Right hindlimb (tissue), 1 donor: ENCODE measurements at regions not wholly inside any gene's neighbourhood (a gene's known extent, or its start where the extent isn't known, plus 50 kb on each side); places are given as distances from the start of the nearest gene placed in this dataset.
"Not testable (repeated sequence)": the region's sequence is repeated elsewhere in the genome, so short reads cannot be mapped to it uniquely, and the experiment has no call there.

ENCODE experiments used
- DNase-seq: peaks from one replicate; pipeline ENCODE4 v3.0.0-alpha.2; 2018

DNA sequence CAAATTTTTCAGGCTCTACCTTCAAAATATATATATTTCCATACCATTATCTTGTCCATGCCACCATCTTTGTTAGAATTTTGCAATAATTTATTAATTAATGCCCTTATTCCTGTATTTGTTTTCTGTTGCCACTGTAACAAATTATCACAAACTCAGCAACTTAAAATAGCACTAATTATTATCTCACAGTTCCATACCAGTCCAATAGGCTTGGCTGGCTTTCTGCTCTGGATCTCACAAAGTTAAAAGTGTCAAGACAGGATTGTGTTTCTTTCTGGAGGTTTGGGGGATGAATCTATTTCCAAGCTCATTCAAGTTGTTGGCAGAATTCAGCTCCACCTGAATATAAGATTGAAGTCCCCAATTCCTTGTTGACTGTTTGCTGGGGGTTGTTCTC, 58.6 kb upstream of the SLC38A4 start:
- no peak for DNase-seq

DNA sequence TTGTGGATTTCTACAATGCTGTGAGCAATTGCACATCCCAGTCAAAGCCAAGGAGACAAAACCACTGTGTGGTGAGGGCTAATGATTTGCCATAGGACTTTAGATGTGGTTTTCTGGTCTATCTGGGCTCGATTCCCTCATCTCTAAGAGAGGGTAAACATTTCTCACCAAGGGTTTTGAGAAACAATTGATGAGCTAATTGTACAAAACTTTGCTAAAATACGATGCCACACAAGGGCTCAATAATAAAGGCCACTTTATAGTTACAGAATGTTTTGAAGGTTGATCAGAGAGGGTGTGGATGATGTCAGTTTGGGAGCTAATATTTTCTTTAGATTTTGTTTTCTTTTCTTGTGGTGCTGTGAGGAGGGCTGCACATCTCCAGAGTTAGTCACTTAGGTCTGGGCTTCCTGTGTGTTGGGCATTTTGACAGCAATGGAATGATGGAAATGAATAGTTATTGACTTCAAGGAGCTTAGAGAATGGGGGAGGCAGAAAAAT, 60.8 kb upstream of the SLC38A4 start:
- no peak for DNase-seq

GRCh38 chr12:46887870-46888269, 62.1 kb upstream of the SLC38A4 start:
- DNase-seq, result no peak

- no peak for DNase-seq
These were observed 62.8 kb upstream of the SLC38A4 start for GRCh38 chr12:46888568-46888967.

DNA sequence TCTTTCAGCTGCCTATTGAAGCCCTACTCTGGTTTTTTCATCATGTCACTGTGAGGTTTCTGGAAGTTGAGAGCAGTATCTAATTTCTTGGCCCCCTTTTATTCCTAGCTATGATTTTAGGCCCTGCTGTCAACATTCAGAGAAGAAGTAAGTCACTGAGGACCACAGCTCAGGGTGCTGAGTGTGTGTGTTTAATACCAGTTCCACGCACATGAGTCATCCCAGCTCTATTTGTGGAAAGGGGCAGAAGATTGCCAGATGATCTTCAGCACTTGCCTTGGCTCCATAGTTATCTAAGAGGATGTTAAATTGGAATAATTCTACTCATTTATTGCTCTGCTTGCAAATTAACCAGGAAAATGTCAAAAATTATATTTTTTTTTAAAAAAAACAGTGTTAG, 65.5 kb upstream of the SLC38A4 start:
- DNase-seq, result no peak

DNA sequence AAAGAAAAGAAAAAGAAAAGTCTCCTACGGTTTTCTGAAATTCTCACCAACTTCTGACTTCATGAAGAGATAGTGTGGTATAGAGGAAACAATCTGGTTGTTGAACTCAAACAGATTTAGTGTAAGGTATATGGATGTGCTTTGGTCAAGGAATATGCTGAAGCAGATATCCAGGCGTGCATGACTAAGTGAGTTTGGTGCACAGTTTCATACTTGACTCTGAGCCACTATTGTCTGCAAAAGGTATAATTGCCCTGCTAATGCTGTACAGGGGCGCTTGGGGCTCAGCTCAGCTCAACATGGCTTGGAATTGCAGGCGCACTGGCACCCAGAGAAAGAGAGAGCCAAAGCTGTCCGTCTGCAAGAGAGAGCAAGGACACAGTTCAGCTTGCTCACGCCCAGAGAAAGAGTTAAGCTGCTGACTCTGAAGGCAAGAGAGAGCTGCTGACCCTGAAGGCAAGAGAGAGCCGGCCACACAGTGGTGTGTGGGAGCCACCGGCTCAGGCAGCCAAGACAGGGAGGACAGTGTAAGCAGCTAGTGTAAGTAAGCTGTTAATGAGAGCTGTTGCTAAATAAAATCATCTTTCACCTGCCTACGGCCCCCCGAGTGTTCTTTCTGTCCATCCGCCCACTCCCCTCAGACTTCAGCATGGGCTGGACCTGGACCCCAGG, 66.4 kb upstream of the SLC38A4 start:
- no peak for DNase-seq

- DNase-seq, result no peak
These were observed 67.1 kb upstream of the SLC38A4 start for GRCh38 chr12:46892887-46893286.

GRCh38 chr12:46893434-46893833, 67.6 kb upstream of the SLC38A4 start:
- DNase-seq, result no peak

- DNase-seq, result no peak
These were observed 69.9 kb upstream of the SLC38A4 start for GRCh38 chr12:46895726-46896125.

DNA sequence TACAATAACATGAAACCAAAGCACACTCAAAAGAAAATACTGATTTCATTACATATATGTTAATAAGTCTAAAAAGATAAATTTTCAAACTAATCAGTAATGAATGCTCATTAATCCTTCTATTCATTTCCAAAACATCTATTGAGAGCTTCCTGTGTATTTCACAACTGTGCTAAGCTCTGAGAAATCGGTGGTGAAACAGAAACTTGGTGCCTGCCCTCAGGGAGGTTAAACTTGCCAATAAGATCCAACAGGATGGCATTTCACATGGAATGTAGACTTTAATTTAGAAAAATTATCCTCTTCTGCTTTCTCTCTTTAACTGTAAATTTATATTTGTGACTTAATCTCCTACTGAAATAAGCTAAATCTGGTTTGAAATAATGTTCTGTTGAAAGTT, 70.9 kb upstream of the SLC38A4 start:
- no peak for DNase-seq

GRCh38 chr12:46898152-46898931, 72.5 kb upstream of the SLC38A4 start:
- no peak for DNase-seq

GRCh38 chr12:46898989-46899388, 73.2 kb upstream of the SLC38A4 start:
- DNase-seq, result no peak

GRCh38 chr12:46900734-46901463, 75.1 kb upstream of the SLC38A4 start:
- no peak for DNase-seq

GRCh38 chr12:46901464-46902205, 75.8 kb upstream of the SLC38A4 start:
- DNase-seq, result no peak

GRCh38 chr12:46903058-46903457, 77.3 kb upstream of the SLC38A4 start:
- no peak for DNase-seq

- DNase-seq, result no peak
These were observed 78.8 kb upstream of the SLC38A4 start for GRCh38 chr12:46904406-46905238.

DNA sequence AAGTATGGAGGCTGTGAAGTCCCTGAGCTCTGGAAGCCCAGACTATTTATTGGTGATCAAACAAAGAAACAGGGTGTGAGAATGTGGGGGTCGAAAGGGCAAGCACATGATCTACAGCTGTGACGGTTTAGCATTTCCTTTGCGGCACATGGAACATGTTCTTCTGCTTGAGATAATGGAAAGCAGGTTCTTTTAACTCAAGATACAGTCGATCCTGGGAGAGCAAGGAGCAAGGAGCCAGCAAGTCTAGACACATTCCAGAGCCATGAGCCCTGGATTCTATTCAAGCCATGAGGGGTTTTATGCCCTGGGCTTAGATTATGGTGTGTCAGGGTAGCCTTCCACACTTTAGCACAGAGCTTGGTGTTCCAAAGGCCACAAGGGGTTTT, 79.4 kb upstream of the SLC38A4 start:
- not testable (repeated sequence) for DNase-seq

DNA sequence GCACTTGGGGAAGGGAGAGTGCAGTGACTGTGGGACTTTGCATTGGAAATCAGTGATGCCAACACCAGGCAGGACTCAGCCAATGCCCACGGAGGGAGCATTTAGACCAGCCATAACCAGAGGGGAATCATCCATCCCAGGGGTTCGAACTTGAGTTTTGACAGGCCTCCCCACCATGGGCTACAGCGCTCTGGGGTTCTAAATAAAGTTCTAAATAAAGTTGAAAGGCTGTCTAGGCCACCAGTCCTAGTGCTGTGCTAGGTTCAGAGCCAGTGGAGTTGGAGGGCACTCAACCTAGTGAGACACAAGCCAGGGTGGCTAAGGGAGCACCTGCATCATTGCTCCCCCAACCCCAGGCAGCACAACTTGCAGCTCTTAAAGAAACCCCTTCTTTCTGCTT, 82.0 kb upstream of the SLC38A4 start:
- no peak for DNase-seq

DNA sequence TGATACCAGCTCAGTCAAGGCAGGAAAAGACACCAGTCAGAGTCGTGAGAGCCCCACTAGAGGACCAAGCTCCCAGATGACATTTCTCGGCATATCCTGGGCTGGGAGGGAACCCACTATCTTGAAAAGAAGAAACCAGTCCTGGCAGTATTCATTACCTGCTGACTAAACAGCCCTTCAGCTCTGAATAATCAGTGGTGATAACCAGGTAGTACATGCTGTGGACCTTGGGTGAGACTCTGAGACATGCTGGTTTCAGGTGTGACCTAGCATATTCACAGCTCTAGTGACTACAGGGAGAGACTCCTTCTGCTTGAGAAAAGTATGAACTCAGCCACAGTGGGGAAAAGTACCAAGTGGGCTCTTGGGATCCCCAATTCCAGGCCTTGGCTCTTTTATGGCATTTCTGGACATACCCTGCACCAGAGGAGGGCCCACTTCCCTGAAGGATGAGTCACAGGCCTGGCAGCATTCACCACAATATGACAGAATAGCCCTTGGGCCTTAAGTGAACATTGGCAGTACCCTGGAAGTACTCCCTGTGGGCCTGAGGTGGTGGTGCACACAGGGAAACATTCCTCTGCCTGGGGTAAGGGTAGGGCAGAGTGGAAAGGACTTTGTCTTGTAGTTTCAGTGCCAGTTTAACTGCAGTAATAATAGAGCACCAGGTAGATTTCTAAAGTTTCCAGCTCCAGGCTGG, 82.6 kb upstream of the SLC38A4 start:
- DNase-seq, result no peak

DNA sequence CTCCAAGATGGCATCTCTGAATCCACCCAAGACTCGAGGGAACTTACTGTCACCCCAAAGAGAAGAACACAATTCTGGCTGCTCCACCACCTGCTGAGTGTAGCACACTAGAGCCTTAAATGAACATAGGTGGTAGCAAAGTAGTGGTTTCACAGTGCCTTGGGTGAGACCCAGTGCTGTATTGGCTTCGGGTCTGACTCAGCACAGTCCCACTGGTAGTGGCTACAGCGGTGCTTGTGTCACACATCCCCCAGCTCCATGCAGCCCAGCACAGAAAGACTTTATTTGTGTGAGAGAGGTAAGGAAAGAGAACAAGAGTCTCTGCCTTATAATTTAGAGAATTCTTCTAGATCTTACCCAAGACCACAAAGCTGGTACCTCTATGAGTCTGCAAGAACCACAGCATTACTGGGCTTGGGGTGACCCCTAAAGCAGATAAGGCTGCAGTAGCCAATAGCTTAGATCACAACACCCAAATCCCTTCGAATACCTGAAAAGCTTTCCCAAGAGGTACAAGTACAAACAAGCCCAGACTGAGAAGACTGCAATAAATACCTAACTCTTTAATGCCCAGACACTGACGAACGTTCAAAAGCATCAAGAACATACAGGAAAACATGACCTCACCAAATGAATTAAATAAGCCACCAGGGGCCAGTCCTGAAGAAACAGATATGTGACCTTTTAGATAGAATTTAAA, 83.3 kb upstream of the SLC38A4 start:
- DNase-seq, result no peak

- DNase-seq, result no peak
These were observed 85.0 kb upstream of the SLC38A4 start for GRCh38 chr12:46910830-46911229.
